Natural killer cell treated with Interleukin-12 subunit alpha and Interleukin-12 subunit beta and Interleukin-15 and Interleukin-18, amount 100 ng/mL, for 72 hours (primary cell): ENCODE measurements at regions not wholly inside any gene's neighbourhood (a gene's known extent, or its start where the extent isn't known, plus 50 kb on each side); places are given as distances from the start of the nearest gene placed in this dataset.
A peak's percentile ranks its signal among the peaks of the same experiment; 100 is the strongest.

Experiments used
- ATAC-seq, 2 donors: fragments of 150-1000 bp; cut with Tn5 transposase in 1 of 2; sonication (Bioruptor Pico), chemical (Tn5 transposase) in 1 of 2; 2 replicates each; pipeline ENCODE4 v1.10.0; 2021
- DNase-seq: peaks from one replicate; pipeline ENCODE4 v3.0.0; 2022; ENCODE audit warnings: low spot score
- H3K27ac Mint-ChIP-seq, 2 donors: 1 replicate in 1 of 2; 2 replicates in 1 of 2; pipeline ENCODE4 v1.8.0; 2022; ENCODE audit warnings: mixed read lengths in 2 of 2, mild to moderate bottlenecking in 1 of 2, moderate library complexity in 1 of 2
- H3K27me3 Mint-ChIP-seq, 2 donors: 1 replicate in 1 of 2; 2 replicates in 1 of 2; pipeline ENCODE4 v1.8.0; 2022; ENCODE audit warnings: mixed read lengths in 2 of 2
- H3K36me3 Mint-ChIP-seq: one replicate; pipeline ENCODE4 v1.8.0; 2022; ENCODE audit warnings: mixed read lengths
- H3K4me1 Mint-ChIP-seq, 2 donors: 1 replicate in 1 of 2; 2 replicates in 1 of 2; pipeline ENCODE4 v1.8.0; 2022; ENCODE audit warnings: low read depth in 2 of 2, mixed read lengths in 2 of 2, mild to moderate bottlenecking in 1 of 2
- H3K4me3 Mint-ChIP-seq: one replicate; pipeline ENCODE4 v1.8.0; 2022; ENCODE audit warnings: mixed read lengths
- H3K9me3 Mint-ChIP-seq: 2 replicates; pipeline ENCODE4 v1.8.0; 2022; ENCODE audit warnings: mixed read lengths

- no peak overlapping the region for H3K4me3 Mint-ChIP-seq
Measured at GRCh38 chr21:15521644-15522001, 208.2 kb upstream of the USP25 start.

GRCh38 chr21:15522148-15522547 lies 207.6 kb upstream of the USP25 start:
- H3K27me3 Mint-ChIP-seq: no peaks in the 10 kb centered on the region
- no peak for DNase-seq
- H3K4me3 Mint-ChIP-seq: no peak overlapping the region
- H3K36me3 Mint-ChIP-seq: peaks cover 5% of the 10 kb centered on the region
- H3K27ac Mint-ChIP-seq: no peak overlapping the region
- peaks cover 4% of the 10 kb centered on the region for H3K9me3 Mint-ChIP-seq
- no peak for ATAC-seq
- H3K4me1 Mint-ChIP-seq: peaks cover 11 to 17% of the 10 kb centered on the region in 2 donors

More at GRCh38 chr21:15521644-15522001, 208.2 kb upstream of the USP25 start:
- Mint-ChIP-seq H3K36me3 (peaks cover 5% of the 10 kb centered on the region), H3K4me1 (peaks cover 7 to 13% of the 10 kb centered on the region in 2 donors), H3K27ac (no peak overlapping the region), H3K27me3 (no peaks in the 10 kb centered on the region), H3K9me3 (peaks cover 4% of the 10 kb centered on the region)
- no peak for DNase-seq
- ATAC-seq: no peak

DNA sequence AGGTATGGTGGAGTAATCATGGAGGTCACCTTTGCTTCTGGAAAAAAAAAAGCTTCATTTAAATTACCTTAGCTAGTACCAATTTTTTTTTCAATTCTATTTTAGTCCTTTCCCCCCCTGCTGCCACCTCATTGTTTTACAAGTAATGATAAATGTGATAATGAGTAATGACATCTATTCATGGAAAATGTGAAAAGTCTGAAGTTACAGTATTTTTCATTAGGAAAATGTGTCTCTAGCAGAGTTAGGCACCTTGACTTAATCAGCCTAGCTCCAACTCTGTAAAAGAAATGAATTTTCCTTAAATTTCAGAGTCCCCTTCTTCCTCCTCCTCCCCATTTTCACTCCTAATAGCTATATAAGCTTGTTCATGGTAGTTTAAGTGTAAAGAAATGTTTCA lies 204.9 kb upstream of the USP25 start:
- no peak for ATAC-seq
- no peak overlapping the region for H3K4me3 Mint-ChIP-seq
- H3K27ac Mint-ChIP-seq: no peak overlapping the region
- no peaks in the 10 kb centered on the region for H3K27me3 Mint-ChIP-seq
- no peaks in the 10 kb centered on the region for H3K9me3 Mint-ChIP-seq
- H3K36me3 Mint-ChIP-seq: no peaks in the 10 kb centered on the region
- peaks cover 11 to 17% of the 10 kb centered on the region in 2 donors for H3K4me1 Mint-ChIP-seq
- DNase-seq: no peak

DNA sequence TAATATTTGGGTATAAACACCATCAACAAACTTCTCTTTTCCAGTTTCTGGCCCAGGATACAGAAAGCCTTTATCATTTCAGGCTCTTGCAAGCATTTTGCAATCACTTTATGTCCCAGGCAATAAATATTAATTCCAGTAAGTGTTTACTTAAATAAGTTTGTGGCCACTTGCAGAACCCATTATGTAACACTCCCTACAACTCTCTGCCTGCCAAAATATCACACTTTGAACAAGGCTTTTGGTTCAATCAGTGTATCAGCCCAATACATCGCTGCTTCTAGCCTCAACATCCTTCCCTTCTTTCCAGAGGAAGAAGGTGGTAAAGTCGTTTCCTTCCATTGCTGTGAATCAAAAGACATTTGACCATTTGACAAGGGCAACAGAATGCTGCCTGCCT lies 203.0 kb upstream of the USP25 start:
- ATAC-seq (no peak), DNase-seq (no peak)
- Mint-ChIP-seq H3K4me1 (peaks cover 4 to 10% of the 10 kb centered on the region in 2 donors), H3K27ac (no peak overlapping the region), H3K36me3 (no peaks in the 10 kb centered on the region), H3K4me3 (no peak overlapping the region), H3K27me3 (no peaks in the 10 kb centered on the region), H3K9me3 (no peaks in the 10 kb centered on the region)

DNA sequence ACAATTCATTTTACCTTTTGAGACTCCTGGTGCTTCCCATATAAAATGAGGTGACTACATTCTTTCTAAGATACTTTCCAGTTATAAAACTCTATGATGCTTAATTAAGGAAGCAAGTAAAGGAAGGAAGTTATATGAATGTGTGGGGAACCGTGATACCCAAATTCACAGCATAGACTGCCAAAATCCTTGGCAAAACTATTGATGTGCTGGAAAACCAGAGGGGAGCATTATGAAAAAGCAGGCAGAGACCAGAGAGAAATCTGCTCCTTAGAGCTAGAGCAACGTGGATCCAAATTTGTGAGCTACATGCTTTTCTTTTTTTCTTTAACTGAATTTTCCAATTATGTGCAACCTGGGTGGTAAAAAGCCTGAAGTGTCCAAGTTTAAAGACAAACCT lies 201.4 kb upstream of the USP25 start:
- Mint-ChIP-seq H3K4me1 (peaks cover 4 to 10% of the 10 kb centered on the region in 2 donors), H3K36me3 (no peaks in the 10 kb centered on the region), H3K4me3 (no peak overlapping the region), H3K9me3 (no peaks in the 10 kb centered on the region), H3K27me3 (no peaks in the 10 kb centered on the region), H3K27ac (no peak overlapping the region)
- ATAC-seq (no peak), DNase-seq (no peak)

GRCh38 chr21:15531986-15532385 lies 197.8 kb upstream of the USP25 start:
- no peak for ATAC-seq
- DNase-seq: no peak
- Mint-ChIP-seq H3K36me3 (no peaks in the 10 kb centered on the region), H3K27me3 (no peaks in the 10 kb centered on the region), H3K4me1 (peaks cover 9 to 11% of the 10 kb centered on the region in 2 donors), H3K4me3 (no peak overlapping the region), H3K27ac (no peak overlapping the region), H3K9me3 (no peaks in the 10 kb centered on the region)

DNA sequence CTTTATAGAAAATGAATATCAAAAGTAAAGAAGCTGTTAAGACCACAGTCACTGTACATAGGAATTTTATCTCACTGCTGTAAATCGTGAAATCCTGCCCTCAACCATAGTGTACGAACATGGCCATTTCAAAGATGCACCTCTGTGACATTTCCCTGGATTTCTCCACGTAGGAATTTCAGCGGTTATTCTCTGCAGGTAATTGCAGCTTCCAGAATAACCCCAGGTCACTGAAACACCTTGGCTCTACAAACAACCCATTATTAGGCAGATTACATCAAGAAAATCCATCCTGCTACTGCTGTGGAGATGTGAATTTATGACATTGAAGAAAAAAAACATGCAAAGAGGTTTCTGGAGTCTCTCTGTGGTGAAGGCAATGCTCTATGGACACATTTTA lies 196.2 kb upstream of the USP25 start:
- ATAC-seq: no peak
- H3K36me3 Mint-ChIP-seq: no peaks in the 10 kb centered on the region
- no peak for DNase-seq
- H3K4me3 Mint-ChIP-seq: no peak overlapping the region
- peaks cover 0 to 8% of the 10 kb centered on the region in 2 donors for H3K27me3 Mint-ChIP-seq
- H3K4me1 Mint-ChIP-seq: peaks cover 9 to 11% of the 10 kb centered on the region in 2 donors
- H3K27ac Mint-ChIP-seq: no peak overlapping the region
- no peaks in the 10 kb centered on the region for H3K9me3 Mint-ChIP-seq

DNA sequence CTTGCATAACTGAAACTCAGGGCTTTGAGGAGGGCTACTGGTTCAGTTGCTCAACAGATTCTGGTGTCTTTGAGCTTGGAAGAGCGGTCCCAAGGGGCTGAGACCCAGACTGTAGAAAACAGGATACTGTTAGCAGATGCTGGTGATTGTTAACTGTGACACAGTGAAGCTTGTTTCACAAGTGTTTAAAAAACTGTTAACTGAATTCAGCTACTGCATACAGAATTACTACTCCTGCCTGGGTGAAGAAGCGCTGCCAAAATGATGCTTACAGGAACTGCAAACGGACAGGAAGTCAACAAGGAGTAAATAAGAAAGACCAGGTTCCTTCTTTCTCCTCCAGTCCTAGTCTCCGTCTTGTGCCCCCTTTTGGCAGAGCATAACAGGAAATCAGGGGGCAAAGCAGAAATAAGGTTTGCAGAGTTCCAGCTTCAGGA lies 195.3 kb upstream of the USP25 start:
- Mint-ChIP-seq H3K27me3 (peaks cover 0 to 16% of the 10 kb centered on the region in 2 donors), H3K4me1 (peaks cover 9 to 11% of the 10 kb centered on the region in 2 donors), H3K4me3 (peak overlapping the region; percentile 11), H3K27ac (peak overlapping the region in 1 of 2 donors; percentile 44), H3K36me3 (no peaks in the 10 kb centered on the region), H3K9me3 (no peaks in the 10 kb centered on the region)
- ATAC-seq (peak; percentile 24 to 45), DNase-seq (no peak)

DNA sequence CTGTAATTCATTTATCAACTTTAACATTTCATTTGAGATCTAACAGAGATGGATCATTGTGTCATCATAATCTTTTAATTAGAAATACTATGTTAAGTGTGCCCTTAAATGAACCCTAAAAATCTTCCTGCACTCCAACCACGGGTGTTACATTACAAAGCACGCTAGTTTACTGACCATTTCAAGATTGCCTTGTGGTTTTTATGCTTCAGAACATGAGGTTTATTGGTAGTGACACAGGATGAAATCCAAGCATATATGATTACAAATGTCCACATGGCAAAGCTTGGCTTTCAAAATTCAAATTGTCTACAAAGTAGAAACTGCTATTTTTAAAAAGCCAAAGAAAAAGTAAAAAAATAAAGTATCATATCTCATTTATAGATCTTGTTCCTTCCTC lies 190.4 kb upstream of the USP25 start:
- peaks cover 5 to 8% of the 10 kb centered on the region in 2 donors for H3K4me1 Mint-ChIP-seq
- H3K27me3 Mint-ChIP-seq: peaks cover 0 to 26% of the 10 kb centered on the region in 2 donors
- H3K27ac Mint-ChIP-seq: no peak overlapping the region

DNA sequence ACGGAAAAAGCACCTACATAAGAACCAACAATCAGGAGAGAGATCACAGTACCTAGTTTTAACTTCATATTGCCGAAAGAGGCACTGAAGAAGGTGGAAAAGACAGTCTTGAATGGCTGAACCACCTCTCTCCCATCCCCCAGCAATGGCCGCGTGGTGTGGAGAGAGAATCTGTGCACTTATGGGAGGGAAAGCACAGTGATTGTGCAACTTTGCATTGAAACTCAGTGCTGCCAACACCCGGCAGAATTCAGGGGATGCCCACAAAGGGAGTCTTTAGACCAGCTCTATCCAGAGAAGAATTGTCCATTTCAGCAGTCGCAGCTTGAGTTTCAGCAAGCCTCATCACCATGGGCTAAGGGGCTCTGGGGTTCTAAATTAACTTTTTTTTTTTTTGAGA lies 186.3 kb upstream of the USP25 start:
- H3K4me1 Mint-ChIP-seq: peaks cover 0 to 4% of the 10 kb centered on the region in 2 donors
- peaks cover 3% of the 10 kb centered on the region for H3K9me3 Mint-ChIP-seq
- H3K4me3 Mint-ChIP-seq: no peak overlapping the region
- DNase-seq (no peak), ATAC-seq (peak in 1 of 2 donors; percentile 57)
- peaks cover 7 to 28% of the 10 kb centered on the region in 2 donors for H3K27me3 Mint-ChIP-seq
- no peaks in the 10 kb centered on the region for H3K36me3 Mint-ChIP-seq
- no peak overlapping the region for H3K27ac Mint-ChIP-seq

More for the DNA sequence above, 190.4 kb upstream of the USP25 start:
- Mint-ChIP-seq H3K9me3 (peaks cover 3% of the 10 kb centered on the region), H3K36me3 (no peaks in the 10 kb centered on the region), H3K4me3 (no peak overlapping the region)
- ATAC-seq: no peak
- DNase-seq: no peak

GRCh38 chr21:15549671-15550070 lies 180.1 kb upstream of the USP25 start:
- Mint-ChIP-seq H3K9me3 (no peaks in the 10 kb centered on the region), H3K27me3 (peaks cover 10% of the 10 kb centered on the region in 2 donors), H3K4me3 (no peak overlapping the region), H3K27ac (no peak overlapping the region), H3K36me3 (no peaks in the 10 kb centered on the region), H3K4me1 (no peaks in the 10 kb centered on the region)
- DNase-seq (no peak), ATAC-seq (no peak)

- Mint-ChIP-seq H3K27ac (no peak overlapping the region), H3K9me3 (peaks cover under 1% of the 10 kb centered on the region), H3K4me1 (no peaks in the 10 kb centered on the region), H3K36me3 (no peaks in the 10 kb centered on the region), H3K4me3 (no peak overlapping the region), H3K27me3 (peaks cover 5 to 8% of the 10 kb centered on the region in 2 donors)
- no peak for DNase-seq
- ATAC-seq: no peak
Measured at GRCh38 chr21:15552914-15553494, 176.8 kb upstream of the USP25 start.

GRCh38 chr21:15557925-15558324 lies 171.9 kb upstream of the USP25 start:
- peaks cover 4% of the 10 kb centered on the region for H3K9me3 Mint-ChIP-seq
- no peak overlapping the region for H3K27ac Mint-ChIP-seq
- H3K4me3 Mint-ChIP-seq: no peak overlapping the region
- no peak for DNase-seq
- H3K4me1 Mint-ChIP-seq: peaks cover 0 to 13% of the 10 kb centered on the region in 2 donors
- H3K36me3 Mint-ChIP-seq: no peaks in the 10 kb centered on the region
- ATAC-seq: no peak
- H3K27me3 Mint-ChIP-seq: peaks cover 13 to 16% of the 10 kb centered on the region in 2 donors

GRCh38 chr21:15558884-15559283 lies 170.9 kb upstream of the USP25 start:
- peaks cover 0 to 13% of the 10 kb centered on the region in 2 donors for H3K4me1 Mint-ChIP-seq
- ATAC-seq (no peak), DNase-seq (no peak)
- no peaks in the 10 kb centered on the region for H3K36me3 Mint-ChIP-seq
- H3K9me3 Mint-ChIP-seq: peaks cover 4% of the 10 kb centered on the region
- no peak overlapping the region for H3K4me3 Mint-ChIP-seq
- H3K27me3 Mint-ChIP-seq: peaks cover 14 to 19% of the 10 kb centered on the region in 2 donors
- no peak overlapping the region for H3K27ac Mint-ChIP-seq

DNA sequence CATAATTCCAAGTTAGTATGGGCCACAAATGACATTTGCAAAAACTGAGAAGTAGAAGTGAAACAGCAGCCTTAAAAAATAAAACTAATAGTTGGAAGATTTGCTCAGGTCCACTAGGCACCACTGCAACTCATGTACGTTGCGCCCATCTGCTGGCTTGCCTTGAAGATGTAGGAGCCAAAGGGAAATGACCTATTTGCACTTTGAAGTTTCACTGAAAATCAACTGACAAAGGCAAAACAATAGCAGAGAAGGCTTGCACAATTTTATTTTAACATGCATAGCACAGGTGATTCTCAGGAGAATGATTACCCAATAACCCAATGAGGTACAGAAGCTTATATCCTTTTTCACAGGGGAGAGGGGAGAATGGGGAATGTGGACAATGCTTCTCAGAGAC lies 170.1 kb upstream of the USP25 start:
- Mint-ChIP-seq H3K9me3 (peaks cover 4% of the 10 kb centered on the region), H3K36me3 (no peaks in the 10 kb centered on the region), H3K27ac (no peak overlapping the region), H3K4me3 (no peak overlapping the region), H3K4me1 (peaks cover 0 to 13% of the 10 kb centered on the region in 2 donors), H3K27me3 (peaks cover 14 to 19% of the 10 kb centered on the region in 2 donors)
- no peak for ATAC-seq
- no peak for DNase-seq
